GM23338 (cell line): ENCODE measurements at regions not wholly inside any gene's neighbourhood (a gene's known extent, or its start where the extent isn't known, plus 50 kb on each side); places are given as distances from the start of the nearest gene placed in this dataset.
A peak's percentile ranks its signal among the peaks of the same experiment; 100 is the strongest.

Experiments
- ATAC-seq: fragments of 200-7000 bp; cut with Tn5 transposase; 3 replicates; pipeline ENCODE4 v1.9.1; 2020
- DNase-seq: peaks from one replicate; pipeline ENCODE4 v3.0.0-alpha.2; 2015; ENCODE audit warnings: low spot score
- H2AFZ ChIP-seq: fragments of 200-600 bp; sonication (generic); 2 replicates; pipeline ENCODE4 v1.8.0; 2016; ENCODE audit warnings: antibody characterized with exemption, mild to moderate bottlenecking, moderate library complexity
- H3F3A ChIP-seq: fragments of 200-600 bp; sonication (generic); replicated peaks from 2 replicates; pipeline ENCODE4 v1.8.0; 2017; ENCODE audit warnings: antibody characterized with exemption, mixed run types, low read depth
- H3K27ac ChIP-seq: fragments of 200-600 bp; sonication (generic); 2 replicates; pipeline ENCODE4 v1.6.1; 2016; ENCODE audit warnings: low read depth
- H3K27me3 ChIP-seq: fragments of 200-600 bp; sonication (generic); 2 replicates; pipeline ENCODE4 v1.8.0; 2016; ENCODE audit warnings: mild to moderate bottlenecking, mixed run types, moderate library complexity; ENCODE audit not compliant: insufficient read depth
- H3K36me3 ChIP-seq: fragments of 200-600 bp; sonication (generic); 2 replicates; pipeline ENCODE4 v1.8.0; 2016; ENCODE audit warnings: mild to moderate bottlenecking; ENCODE audit not compliant: insufficient read depth
- H3K4me1 ChIP-seq: fragments of 200-600 bp; sonication (generic); 2 replicates; pipeline ENCODE4 v1.8.0; 2016; ENCODE audit warnings: mild to moderate bottlenecking, moderate library complexity; ENCODE audit not compliant: insufficient read depth
- H3K4me2 ChIP-seq: fragments of 200-600 bp; sonication (generic); 2 replicates; pipeline ENCODE4 v1.7.1; 2017; ENCODE audit warnings: mixed run types
- H3K4me3 ChIP-seq: fragments of 200-600 bp; sonication (generic); 2 replicates; pipeline ENCODE4 v1.6.1; 2016; ENCODE audit warnings: mixed run types
- H3K79me2 ChIP-seq: fragments of 200-600 bp; sonication (generic); replicated peaks from 2 replicates; pipeline ENCODE4 v1.8.0; 2017; ENCODE audit warnings: mild to moderate bottlenecking; ENCODE audit not compliant: insufficient read depth
- H3K9me2 ChIP-seq: fragments of 200-600 bp; sonication (generic); 2 replicates; pipeline ENCODE4 v1.8.0; 2017; ENCODE audit not compliant: insufficient read depth
- H4K20me1 ChIP-seq: fragments of 200-600 bp; sonication (generic); replicated peaks from 2 replicates; pipeline ENCODE4 v1.8.0; 2017; ENCODE audit warnings: mild to moderate bottlenecking; ENCODE audit not compliant: insufficient read depth
- H3K27ac Mint-ChIP-seq: 2 replicates; pipeline ENCODE4 v1.8.0; 2020; ENCODE audit warnings: inconsistent platforms, mild to moderate bottlenecking, moderate library complexity, mixed read lengths
- H3K27me3 Mint-ChIP-seq: 3 replicates; pipeline ENCODE4 v1.8.0; 2022; ENCODE audit warnings: low read depth, mild to moderate bottlenecking, moderate library complexity, mixed read lengths, inconsistent platforms; ENCODE audit not compliant: insufficient read depth, poor library complexity
- H3K36me3 Mint-ChIP-seq: 3 replicates; pipeline ENCODE4 v1.8.0; 2021; ENCODE audit warnings: low read depth, mild to moderate bottlenecking, inconsistent platforms, moderate library complexity, mixed read lengths
- H3K4me1 Mint-ChIP-seq: 3 replicates; pipeline ENCODE4 v1.8.0; 2020; ENCODE audit warnings: mild to moderate bottlenecking, inconsistent platforms, mixed read lengths
- H3K4me3 Mint-ChIP-seq: 3 replicates; pipeline ENCODE4 v1.8.0; 2021; ENCODE audit warnings: moderate library complexity, mild to moderate bottlenecking, inconsistent platforms, mixed read lengths
- H3K9me3 Mint-ChIP-seq: 3 replicates; pipeline ENCODE4 v1.8.0; 2020; ENCODE audit warnings: moderate library complexity, mild to moderate bottlenecking, inconsistent platforms, mixed read lengths
- CREB1 ChIP-seq: fragments of 250-450 bp; sonication (Bioruptor Pico); IDR thresholded peaks from 2 replicates; pipeline ENCODE4 v1.5.0; 2020; ENCODE audit warnings: low read depth, mild to moderate bottlenecking, moderate library complexity
- EZH2 ChIP-seq: fragments of 200-600 bp; sonication (generic); IDR thresholded peaks from one replicate; pipeline ENCODE4 v1.8.0; 2017; ENCODE audit warnings: antibody characterized with exemption, mild to moderate bottlenecking, low read depth; ENCODE audit not compliant: unreplicated experiment
- EZH2phosphoT487 ChIP-seq: fragments of 200-600 bp; sonication (generic); IDR thresholded peaks from one replicate; pipeline ENCODE4 v1.8.1; 2018; ENCODE audit warnings: antibody characterized with exemption; ENCODE audit not compliant: unreplicated experiment
- JUNB ChIP-seq: IDR thresholded peaks from one replicate; pipeline ENCODE4 v1.6.1; 2016; ENCODE audit warnings: antibody characterized with exemption; ENCODE audit not compliant: unreplicated experiment
- NANOG ChIP-seq: IDR thresholded peaks from 2 replicates; pipeline ENCODE4 v1.6.1; 2016; ENCODE audit warnings: antibody characterized with exemption, borderline replicate concordance
- POLR2AphosphoS5 ChIP-seq: IDR thresholded peaks from 2 replicates; pipeline ENCODE4 v1.6.1; 2016; ENCODE audit warnings: antibody characterized with exemption, low read depth
- STAT1 ChIP-seq: IDR thresholded peaks from one replicate; pipeline ENCODE4 v1.6.1; 2016; ENCODE audit warnings: antibody characterized with exemption; ENCODE audit not compliant: unreplicated experiment
- ZNF114 ChIP-seq: fragments of 250-450 bp; sonication (Bioruptor Pico); IDR thresholded peaks from 2 replicates; pipeline ENCODE4 v1.5.0; 2020; ENCODE audit warnings: mild to moderate bottlenecking, moderate library complexity
- ZNF331 ChIP-seq: fragments of 250-450 bp; sonication (Bioruptor Pico); IDR thresholded peaks from 2 replicates; pipeline ENCODE4 v1.5.0; 2020; ENCODE audit warnings: low read depth, mild to moderate bottlenecking, moderate library complexity
- TF ChIP-seq, protein P1 (sequence below): IDR thresholded peaks from 2 replicates; pipeline ENCODE4 v1.6.1; 2016; ENCODE audit warnings: antibody characterized with exemption
- TF ChIP-seq, protein P2 (sequence below), 2 experiments: fragments of 200-600 bp in 1 of 2; sonication (generic) in 1 of 2; conservative IDR thresholded peaks; 2 replicates each; pipeline versions ENCODE4 v1.5.1 to v1.6.1; 2016 to 2017; ENCODE audit warnings: antibody characterized with exemption in 2 of 2, low read depth in 2 of 2, mild to moderate bottlenecking in 2 of 2, moderate library complexity in 1 of 2
- TF ChIP-seq, protein P3 (sequence below): fragments of 250-450 bp; sonication (Bioruptor Pico); IDR thresholded peaks from 2 replicates; pipeline ENCODE4 v1.5.0; 2020; ENCODE audit warnings: mild to moderate bottlenecking, moderate library complexity
- TF ChIP-seq, protein P4 (sequence below): IDR thresholded peaks from one replicate; pipeline ENCODE4 v1.6.1; 2018; ENCODE audit warnings: antibody characterized with exemption; ENCODE audit not compliant: unreplicated experiment

DNA sequence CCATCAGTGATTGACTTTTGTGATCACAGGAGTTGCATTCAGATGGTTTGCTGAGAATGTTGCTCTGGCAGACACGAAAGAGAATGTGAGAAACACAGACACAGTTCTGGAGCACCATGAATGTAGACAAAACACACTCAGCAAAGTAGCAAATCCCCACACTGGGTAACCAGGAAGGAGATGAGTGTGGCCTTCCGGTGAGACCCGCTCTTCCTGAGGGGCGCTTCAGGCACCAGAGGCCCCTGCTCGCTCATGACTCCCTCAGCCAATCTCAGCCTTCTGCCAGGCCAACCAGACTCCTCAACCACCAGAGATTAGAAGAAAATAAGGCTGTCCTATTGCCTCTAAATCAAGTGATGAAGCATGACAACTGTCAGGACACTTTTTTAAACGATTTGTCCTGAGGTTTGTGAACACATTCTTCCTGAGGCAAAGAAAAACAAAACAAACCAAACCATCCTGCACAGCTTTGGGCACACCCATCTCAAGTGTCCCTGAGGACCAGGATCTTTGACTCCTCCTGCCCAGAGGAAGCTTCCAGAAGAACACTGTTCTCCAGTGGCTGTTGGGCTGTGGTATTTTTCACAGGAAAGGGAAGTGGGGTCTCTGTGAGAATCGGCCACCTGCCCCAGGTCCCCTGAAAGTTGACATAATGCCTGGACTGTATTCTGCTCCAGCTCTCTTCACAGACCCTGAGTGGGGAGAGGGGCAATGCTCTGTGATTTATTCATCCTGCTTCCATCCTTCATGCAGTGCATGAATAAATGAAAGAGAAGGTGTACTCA is 152.8 kb downstream of the BCL11A start:
- no peak overlapping the region for H3K4me3 ChIP-seq
- no peaks in the 10 kb centered on the region for H3K9me2 ChIP-seq
- Mint-ChIP-seq H3K36me3 (no peaks in the 10 kb centered on the region), H3K9me3 (no peaks in the 10 kb centered on the region), H3K27ac (no peak overlapping the region), H3K27me3 (peaks cover 4% of the 10 kb centered on the region), H3K4me1 (peaks cover 19% of the 10 kb centered on the region), H3K4me3 (no peak overlapping the region)
- no peaks in the 10 kb centered on the region for H3K4me1 ChIP-seq
- no peaks in the 10 kb centered on the region for H3F3A ChIP-seq
- ATAC-seq: no peak
- H3K27me3 ChIP-seq: no peaks in the 10 kb centered on the region
- H2AFZ ChIP-seq: peak overlapping the region; percentile 56; the same call in 1 of the 2 replicates
- no peak for DNase-seq
- no peaks in the 10 kb centered on the region for H4K20me1 ChIP-seq
- H3K4me2 ChIP-seq: no peak overlapping the region
- no peaks in the 10 kb centered on the region for H3K79me2 ChIP-seq
- TF ChIP-seq, protein P1, sequence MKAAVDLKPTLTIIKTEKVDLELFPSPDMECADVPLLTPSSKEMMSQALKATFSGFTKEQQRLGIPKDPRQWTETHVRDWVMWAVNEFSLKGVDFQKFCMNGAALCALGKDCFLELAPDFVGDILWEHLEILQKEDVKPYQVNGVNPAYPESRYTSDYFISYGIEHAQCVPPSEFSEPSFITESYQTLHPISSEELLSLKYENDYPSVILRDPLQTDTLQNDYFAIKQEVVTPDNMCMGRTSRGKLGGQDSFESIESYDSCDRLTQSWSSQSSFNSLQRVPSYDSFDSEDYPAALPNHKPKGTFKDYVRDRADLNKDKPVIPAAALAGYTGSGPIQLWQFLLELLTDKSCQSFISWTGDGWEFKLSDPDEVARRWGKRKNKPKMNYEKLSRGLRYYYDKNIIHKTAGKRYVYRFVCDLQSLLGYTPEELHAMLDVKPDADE: no peak
- no peak for TF ChIP-seq NANOG
- TF ChIP-seq POLR2AphosphoS5: no peak
- TF ChIP-seq ZNF331: no peak
- no peak for TF ChIP-seq ZNF114 (CRISPR knock-in tag)
- no peak for TF ChIP-seq CREB1 (CRISPR knock-in tag)
- TF ChIP-seq EZH2: no peak
- TF ChIP-seq, protein P2, sequence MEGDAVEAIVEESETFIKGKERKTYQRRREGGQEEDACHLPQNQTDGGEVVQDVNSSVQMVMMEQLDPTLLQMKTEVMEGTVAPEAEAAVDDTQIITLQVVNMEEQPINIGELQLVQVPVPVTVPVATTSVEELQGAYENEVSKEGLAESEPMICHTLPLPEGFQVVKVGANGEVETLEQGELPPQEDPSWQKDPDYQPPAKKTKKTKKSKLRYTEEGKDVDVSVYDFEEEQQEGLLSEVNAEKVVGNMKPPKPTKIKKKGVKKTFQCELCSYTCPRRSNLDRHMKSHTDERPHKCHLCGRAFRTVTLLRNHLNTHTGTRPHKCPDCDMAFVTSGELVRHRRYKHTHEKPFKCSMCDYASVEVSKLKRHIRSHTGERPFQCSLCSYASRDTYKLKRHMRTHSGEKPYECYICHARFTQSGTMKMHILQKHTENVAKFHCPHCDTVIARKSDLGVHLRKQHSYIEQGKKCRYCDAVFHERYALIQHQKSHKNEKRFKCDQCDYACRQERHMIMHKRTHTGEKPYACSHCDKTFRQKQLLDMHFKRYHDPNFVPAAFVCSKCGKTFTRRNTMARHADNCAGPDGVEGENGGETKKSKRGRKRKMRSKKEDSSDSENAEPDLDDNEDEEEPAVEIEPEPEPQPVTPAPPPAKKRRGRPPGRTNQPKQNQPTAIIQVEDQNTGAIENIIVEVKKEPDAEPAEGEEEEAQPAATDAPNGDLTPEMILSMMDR (conservative IDR thresholded peaks at IDR 0.05; ENCODE audit: low read depth in 2 of 2): no peak
- TF ChIP-seq, protein P3, sequence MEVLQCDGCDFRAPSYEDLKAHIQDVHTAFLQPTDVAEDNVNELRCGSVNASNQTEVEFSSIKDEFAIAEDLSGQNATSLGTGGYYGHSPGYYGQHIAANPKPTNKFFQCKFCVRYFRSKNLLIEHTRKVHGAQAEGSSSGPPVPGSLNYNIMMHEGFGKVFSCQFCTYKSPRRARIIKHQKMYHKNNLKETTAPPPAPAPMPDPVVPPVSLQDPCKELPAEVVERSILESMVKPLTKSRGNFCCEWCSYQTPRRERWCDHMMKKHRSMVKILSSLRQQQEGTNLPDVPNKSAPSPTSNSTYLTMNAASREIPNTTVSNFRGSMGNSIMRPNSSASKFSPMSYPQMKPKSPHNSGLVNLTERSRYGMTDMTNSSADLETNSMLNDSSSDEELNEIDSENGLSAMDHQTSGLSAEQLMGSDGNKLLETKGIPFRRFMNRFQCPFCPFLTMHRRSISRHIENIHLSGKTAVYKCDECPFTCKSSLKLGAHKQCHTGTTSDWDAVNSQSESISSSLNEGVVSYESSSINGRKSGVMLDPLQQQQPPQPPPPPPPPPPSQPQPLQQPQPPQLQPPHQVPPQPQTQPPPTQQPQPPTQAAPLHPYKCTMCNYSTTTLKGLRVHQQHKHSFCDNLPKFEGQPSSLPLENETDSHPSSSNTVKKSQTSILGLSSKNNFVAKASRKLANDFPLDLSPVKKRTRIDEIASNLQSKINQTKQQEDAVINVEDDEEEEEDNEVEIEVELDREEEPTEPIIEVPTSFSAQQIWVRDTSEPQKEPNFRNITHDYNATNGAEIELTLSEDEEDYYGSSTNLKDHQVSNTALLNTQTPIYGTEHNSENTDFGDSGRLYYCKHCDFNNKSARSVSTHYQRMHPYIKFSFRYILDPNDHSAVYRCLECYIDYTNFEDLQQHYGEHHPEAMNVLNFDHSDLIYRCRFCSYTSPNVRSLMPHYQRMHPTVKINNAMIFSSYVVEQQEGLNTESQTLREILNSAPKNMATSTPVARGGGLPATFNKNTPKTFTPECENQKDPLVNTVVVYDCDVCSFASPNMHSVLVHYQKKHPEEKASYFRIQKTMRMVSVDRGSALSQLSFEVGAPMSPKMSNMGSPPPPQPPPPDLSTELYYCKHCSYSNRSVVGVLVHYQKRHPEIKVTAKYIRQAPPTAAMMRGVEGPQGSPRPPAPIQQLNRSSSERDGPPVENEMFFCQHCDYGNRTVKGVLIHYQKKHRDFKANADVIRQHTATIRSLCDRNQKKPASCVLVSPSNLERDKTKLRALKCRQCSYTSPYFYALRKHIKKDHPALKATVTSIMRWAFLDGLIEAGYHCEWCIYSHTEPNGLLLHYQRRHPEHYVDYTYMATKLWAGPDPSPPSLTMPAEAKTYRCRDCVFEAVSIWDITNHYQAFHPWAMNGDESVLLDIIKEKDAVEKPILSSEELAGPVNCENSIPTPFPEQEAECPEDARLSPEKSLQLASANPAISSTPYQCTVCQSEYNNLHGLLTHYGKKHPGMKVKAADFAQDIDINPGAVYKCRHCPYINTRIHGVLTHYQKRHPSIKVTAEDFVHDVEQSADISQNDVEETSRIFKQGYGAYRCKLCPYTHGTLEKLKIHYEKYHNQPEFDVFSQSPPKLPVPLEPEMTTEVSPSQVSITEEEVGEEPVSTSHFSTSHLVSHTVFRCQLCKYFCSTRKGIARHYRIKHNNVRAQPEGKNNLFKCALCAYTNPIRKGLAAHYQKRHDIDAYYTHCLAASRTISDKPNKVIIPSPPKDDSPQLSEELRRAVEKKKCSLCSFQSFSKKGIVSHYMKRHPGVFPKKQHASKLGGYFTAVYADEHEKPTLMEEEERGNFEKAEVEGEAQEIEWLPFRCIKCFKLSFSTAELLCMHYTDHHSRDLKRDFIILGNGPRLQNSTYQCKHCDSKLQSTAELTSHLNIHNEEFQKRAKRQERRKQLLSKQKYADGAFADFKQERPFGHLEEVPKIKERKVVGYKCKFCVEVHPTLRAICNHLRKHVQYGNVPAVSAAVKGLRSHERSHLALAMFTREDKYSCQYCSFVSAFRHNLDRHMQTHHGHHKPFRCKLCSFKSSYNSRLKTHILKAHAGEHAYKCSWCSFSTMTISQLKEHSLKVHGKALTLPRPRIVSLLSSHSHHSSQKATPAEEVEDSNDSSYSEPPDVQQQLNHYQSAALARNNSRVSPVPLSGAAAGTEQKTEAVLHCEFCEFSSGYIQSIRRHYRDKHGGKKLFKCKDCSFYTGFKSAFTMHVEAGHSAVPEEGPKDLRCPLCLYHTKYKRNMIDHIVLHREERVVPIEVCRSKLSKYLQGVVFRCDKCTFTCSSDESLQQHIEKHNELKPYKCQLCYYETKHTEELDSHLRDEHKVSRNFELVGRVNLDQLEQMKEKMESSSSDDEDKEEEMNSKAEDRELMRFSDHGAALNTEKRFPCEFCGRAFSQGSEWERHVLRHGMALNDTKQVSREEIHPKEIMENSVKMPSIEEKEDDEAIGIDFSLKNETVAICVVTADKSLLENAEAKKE (CRISPR knock-in tag): no peak
- no peak for TF ChIP-seq EZH2phosphoT487
- no peak for TF ChIP-seq STAT1
- TF ChIP-seq, protein P4, sequence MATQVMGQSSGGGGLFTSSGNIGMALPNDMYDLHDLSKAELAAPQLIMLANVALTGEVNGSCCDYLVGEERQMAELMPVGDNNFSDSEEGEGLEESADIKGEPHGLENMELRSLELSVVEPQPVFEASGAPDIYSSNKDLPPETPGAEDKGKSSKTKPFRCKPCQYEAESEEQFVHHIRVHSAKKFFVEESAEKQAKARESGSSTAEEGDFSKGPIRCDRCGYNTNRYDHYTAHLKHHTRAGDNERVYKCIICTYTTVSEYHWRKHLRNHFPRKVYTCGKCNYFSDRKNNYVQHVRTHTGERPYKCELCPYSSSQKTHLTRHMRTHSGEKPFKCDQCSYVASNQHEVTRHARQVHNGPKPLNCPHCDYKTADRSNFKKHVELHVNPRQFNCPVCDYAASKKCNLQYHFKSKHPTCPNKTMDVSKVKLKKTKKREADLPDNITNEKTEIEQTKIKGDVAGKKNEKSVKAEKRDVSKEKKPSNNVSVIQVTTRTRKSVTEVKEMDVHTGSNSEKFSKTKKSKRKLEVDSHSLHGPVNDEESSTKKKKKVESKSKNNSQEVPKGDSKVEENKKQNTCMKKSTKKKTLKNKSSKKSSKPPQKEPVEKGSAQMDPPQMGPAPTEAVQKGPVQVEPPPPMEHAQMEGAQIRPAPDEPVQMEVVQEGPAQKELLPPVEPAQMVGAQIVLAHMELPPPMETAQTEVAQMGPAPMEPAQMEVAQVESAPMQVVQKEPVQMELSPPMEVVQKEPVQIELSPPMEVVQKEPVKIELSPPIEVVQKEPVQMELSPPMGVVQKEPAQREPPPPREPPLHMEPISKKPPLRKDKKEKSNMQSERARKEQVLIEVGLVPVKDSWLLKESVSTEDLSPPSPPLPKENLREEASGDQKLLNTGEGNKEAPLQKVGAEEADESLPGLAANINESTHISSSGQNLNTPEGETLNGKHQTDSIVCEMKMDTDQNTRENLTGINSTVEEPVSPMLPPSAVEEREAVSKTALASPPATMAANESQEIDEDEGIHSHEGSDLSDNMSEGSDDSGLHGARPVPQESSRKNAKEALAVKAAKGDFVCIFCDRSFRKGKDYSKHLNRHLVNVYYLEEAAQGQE: no peak
- TF ChIP-seq JUNB: no peak
- no peaks in the 10 kb centered on the region for H3K36me3 ChIP-seq
- no peak overlapping the region for H3K27ac ChIP-seq
